ENCODE measurements at regions not wholly inside any gene's neighbourhood (a gene's known extent, or its start where the extent isn't known, plus 50 kb on each side); places are given as distances from the start of the nearest gene placed in this dataset.
"Not testable (repeated sequence)": the region's sequence is repeated elsewhere in the genome, so short reads cannot be mapped to it uniquely, and the experiment has no call there.

- no peaks in the 10 kb centered on the region for H3K27me3 ChIP-seq
- H3K36me3 ChIP-seq, result no peaks in the 10 kb centered on the region
- no peaks in the 10 kb centered on the region for H3K9me3 ChIP-seq
- no peak for ATAC-seq
- DNase-seq, result no peak
- TF ChIP-seq CTCF (IDR thresholded peaks at IDR 0.05), result no peak
- no peak for TF ChIP-seq POLR2A (IDR thresholded peaks at IDR 0.05)
- no peaks in the 10 kb centered on the region for H3K4me1 ChIP-seq
- no peak overlapping the region for H3K27ac ChIP-seq
- intact Hi-C loops (cut with DNase I), result no loop called here
- no peak overlapping the region for H3K4me3 ChIP-seq
These were observed 2323.5 kb upstream of the ACO1 start for GRCh38 chr9:30060976-30061375.

GRCh38 chr9:30065888-30066287 is 2318.6 kb upstream of the ACO1 start:
- Histone ChIP-seq H3K27me3 (no peaks in the 10 kb centered on the region), H3K36me3 (no peaks in the 10 kb centered on the region), H3K4me1 (no peaks in the 10 kb centered on the region), H3K27ac (no peak overlapping the region), H3K9me3 (no peaks in the 10 kb centered on the region), H3K4me3 (no peak overlapping the region)
- intact Hi-C loops (cut with DNase I), result no loop called here
- 70 to 76% (median 72%) methylated on average over 8 of the region's 8 CpGs for WGBS, 4 donors
- DNase-seq, result no peak
- ATAC-seq, result no peak
- TF ChIP-seq CTCF (IDR thresholded peaks at IDR 0.05) (no peak), POLR2A (IDR thresholded peaks at IDR 0.05) (no peak)

- WGBS, 4 donors, result 87 to 91% (median 89%) methylated on average over 3 of the region's 3 CpGs
- H3K27me3 ChIP-seq; H3K9me3 ChIP-seq; H3K27ac ChIP-seq; H3K4me1 ChIP-seq; H3K36me3 ChIP-seq; ATAC-seq; intact Hi-C loops (cut with DNase I); H3K4me3 ChIP-seq; DNase-seq: not testable (repeated sequence)
These were observed 2315.2 kb upstream of the ACO1 start for GRCh38 chr9:30069236-30069635.

- no peak overlapping the region for H3K27ac ChIP-seq
- DNase-seq (no peak), ATAC-seq (no peak)
- intact Hi-C loops (cut with DNase I), result no loop called here
- H3K36me3 ChIP-seq, result no peaks in the 10 kb centered on the region
- WGBS, 4 donors, result 80 to 85% (median 83%) methylated on average over 15 of the region's 15 CpGs
- H3K9me3 ChIP-seq, result no peaks in the 10 kb centered on the region
- no peak overlapping the region for H3K4me3 ChIP-seq
- no peaks in the 10 kb centered on the region for H3K4me1 ChIP-seq
- no peak for TF ChIP-seq CTCF (IDR thresholded peaks at IDR 0.05)
- TF ChIP-seq POLR2A (IDR thresholded peaks at IDR 0.05), result no peak
- no peaks in the 10 kb centered on the region for H3K27me3 ChIP-seq
These were observed 2309.4 kb upstream of the ACO1 start for GRCh38 chr9:30075022-30075421.

- 39 to 71% (median 68%) methylated on average over 3 of the region's 3 CpGs for WGBS, 4 donors
- no peaks in the 10 kb centered on the region for H3K4me1 ChIP-seq
- ATAC-seq (no peak), DNase-seq (no peak)
- H3K27me3 ChIP-seq, result no peaks in the 10 kb centered on the region
- H3K36me3 ChIP-seq, result no peaks in the 10 kb centered on the region
- no peak for TF ChIP-seq POLR2A (IDR thresholded peaks at IDR 0.05)
- TF ChIP-seq CTCF (IDR thresholded peaks at IDR 0.05), result no peak
- no peaks in the 10 kb centered on the region for H3K9me3 ChIP-seq
- intact Hi-C loops (cut with DNase I), result no loop called here
- no peak overlapping the region for H3K4me3 ChIP-seq
- no peak overlapping the region for H3K27ac ChIP-seq
These were observed 2308.8 kb upstream of the ACO1 start for GRCh38 chr9:30075451-30076199.
